ENCODE measurements at regions not wholly inside any gene's neighbourhood (a gene's known extent, or its start where the extent isn't known, plus 50 kb on each side); places are given as distances from the start of the nearest gene placed in this dataset.
A peak's percentile ranks its signal among the peaks of the same experiment; 100 is the strongest.
"Not testable (repeated sequence)": the region's sequence is repeated elsewhere in the genome, so short reads cannot be mapped to it uniquely, and the experiment has no call there.

DNA sequence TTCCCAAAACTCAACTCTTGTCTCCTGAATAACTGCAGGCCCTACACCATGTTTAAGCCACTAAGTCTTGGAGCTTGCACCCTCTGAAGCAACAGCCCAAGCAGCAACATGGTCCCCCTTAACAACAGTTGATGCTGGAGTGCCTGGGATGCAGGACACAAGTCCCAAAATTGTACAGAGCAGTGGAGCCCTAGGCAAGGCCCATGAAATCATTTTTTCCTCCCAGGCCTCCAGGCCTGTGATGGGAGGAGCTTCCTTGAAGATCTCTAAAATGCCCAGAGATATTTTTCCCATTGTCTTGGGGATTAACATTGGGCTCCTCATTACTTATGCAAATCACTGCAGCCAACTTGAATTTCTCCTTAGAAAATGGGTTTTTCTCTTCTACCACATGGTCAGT lies 311.9 kb upstream of the EPHA3 start:
- DNase-seq (ENCODE audit: low spot score): no peak

DNA sequence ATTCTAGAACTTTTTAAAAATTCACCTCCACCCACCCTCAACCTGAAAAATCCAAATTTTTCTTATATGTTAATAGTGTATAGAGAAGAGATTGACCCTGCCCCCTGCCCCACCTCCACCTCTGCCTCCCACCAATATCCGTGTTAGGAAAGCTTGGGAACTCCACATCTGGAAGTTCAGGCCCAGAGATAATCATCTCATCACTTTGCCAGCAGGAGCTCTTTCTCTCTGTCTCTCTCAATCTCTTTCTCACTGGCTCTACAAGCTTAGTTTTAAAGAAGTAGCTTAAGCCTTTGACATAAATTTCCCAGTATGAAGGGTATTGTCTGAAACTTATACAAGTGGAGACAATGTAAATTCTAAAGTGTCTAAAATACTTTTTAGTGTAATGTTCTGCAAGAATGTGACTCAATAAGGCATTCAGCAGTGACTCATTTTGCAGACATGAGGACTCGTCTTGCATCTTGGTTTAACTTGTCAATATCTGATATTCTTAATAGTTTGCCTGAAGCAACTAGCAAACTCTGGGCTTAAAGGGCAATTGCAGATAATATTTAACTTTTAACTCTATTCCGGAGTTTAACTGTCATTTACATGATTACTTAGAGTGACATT lies 299.8 kb upstream of the EPHA3 start:
- peak; percentile 5 for DNase-seq (ENCODE audit: low spot score)

DNA sequence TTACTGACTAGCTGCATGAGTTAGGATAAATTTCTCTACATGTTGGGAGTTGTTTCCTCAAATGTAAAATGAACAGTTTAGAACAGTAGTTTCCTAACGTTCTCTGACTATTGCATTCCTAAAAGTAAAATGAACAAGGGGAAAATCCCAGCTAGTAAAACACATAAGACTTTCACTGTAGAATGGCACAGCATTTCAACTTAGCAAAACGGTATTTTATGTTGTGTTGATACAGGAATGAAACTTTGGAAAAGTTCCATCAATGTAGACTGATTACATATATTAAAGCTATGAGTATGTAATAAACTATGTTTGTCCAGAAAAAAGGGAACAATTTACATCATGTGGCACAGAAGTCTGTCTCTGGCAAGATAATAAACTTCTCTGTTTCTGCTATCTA lies 297.4 kb upstream of the EPHA3 start:
- no peak for DNase-seq (ENCODE audit: low spot score)

DNA sequence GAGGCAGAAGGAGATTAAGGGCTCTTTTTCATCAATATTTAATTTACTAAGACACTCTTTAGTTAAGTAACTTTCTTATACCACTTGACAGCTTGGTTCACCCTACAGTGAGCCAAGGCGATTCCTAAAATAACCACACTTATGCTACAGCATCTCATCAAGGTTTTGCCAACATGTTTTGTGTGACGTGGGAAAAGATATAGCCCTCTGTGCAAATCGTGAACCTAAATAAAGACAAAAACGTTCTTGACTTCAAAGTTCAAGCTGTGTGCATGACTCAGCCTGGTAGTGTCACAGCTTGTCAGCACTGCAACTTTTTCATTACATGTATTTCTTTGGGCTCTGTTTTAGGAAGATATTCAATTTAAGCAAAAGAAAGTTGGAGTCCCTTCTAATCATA lies 297.0 kb upstream of the EPHA3 start:
- no peak for DNase-seq (ENCODE audit: low spot score)

DNA sequence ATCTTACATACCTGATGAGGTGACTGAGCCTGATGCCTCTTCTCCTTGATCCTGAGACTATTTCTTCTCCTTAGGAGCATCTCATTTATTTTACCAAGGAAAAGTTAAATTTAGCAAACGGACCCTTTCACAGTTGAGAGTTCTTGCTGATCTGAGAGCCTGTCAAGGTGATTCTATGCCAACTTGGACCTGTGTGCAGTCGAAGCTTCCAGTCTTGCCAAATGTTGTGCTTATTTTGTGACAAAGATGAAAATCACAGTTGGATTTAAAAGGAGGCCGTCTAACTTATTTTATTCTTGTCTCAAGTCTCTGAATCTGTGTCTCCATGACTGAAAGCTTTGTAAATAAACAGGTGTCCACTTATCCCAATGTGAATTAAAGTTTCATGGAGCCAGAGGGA lies 296.3 kb upstream of the EPHA3 start:
- no peak for DNase-seq (ENCODE audit: low spot score)

DNA sequence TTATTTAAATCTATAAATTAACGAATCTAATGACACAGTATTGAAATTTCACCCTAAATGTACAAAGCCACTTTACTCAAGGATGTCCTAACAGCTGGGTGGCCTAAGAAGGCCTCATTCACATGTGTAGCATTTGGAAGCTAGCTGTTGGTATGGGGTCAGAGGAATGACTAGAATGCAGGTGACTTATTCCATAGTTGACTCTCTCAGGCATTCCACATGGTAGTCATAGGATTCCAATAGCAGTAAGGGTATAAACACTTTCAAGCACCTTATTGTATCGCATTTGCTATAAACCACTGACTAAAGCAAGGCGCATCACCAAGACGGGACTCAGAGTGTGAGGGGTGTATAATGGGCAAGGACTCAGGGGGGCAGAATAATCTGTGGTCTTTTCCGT lies 294.8 kb upstream of the EPHA3 start:
- no peak for DNase-seq (ENCODE audit: low spot score)

DNA sequence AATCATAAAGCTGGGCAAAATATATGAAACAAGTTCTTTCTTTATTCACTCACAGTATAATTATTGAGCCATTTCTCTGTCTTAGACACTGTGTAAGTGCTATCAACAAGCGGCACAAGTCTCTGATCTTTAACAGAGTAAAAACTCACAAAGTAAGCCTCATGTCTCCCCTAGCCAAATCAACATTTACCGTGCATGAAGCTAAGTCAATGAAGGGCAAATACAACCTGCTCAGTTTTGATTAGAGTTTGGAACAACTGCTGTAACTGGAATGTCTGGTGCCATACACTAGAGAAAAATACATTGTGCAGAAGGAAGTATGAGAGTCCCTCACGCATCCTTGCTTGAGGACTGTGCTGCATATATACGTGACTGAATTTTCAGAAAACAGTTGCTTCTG lies 291.0 kb upstream of the EPHA3 start:
- no peak for DNase-seq (ENCODE audit: low spot score)

DNA sequence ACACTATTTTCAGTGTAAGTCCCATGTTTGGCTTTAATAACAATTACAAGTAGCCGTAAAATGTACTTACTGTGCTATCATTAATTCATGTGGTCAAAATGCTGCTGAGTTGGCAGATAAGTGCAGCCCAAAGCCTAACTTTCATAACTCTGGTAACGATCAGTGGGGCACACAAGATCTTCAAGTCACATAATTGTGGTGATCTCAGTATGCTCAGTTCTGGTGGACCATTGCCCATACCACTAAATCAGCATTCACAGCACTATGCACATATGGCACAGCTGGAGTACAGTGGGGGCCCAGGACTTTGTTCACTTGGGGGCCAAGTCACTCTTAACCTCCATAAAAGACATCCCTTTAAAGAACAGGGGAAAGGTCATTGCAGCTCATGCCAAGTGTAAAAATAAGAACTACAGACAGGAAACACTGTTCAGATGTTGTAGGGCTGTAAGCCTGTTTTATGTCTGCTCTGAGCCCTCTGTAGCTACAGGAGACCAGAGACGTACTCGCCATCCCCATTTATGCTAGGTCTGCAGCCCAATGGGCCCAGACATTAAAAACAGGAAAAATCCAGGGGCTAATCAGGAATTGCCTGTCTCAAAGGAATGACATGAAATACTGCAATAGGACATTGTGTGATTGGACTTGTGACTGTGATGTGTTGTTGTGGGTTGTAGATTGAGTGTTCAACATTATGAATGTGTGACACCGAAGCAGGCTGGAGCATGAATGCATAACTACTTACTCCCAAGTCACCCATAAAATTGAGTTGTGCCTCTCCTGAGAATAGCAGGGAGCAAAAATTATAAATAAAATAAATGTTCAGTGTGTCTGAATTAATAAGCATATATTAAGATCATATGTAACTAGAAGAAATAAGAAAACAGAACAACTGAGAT lies 282.5 kb upstream of the EPHA3 start:
- DNase-seq (ENCODE audit: low spot score): no peak

DNA sequence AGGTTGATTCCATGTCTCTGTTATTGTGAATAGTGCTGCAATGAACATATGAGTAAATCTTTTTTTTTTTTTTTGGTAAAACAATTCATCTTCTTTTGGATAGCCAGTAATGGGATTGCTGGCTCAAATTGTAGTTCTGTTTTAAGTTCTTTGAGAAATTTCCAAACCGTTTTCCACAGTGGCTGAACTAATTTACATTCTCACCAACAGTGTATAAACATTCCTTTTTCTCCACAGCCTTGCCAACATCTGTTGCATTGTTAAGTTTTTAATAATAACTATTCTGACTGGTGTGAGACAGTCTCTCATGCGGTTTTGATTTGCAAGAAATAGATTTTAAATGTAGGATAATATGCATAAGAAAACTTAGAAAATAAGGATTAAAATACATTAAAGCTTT lies 279.0 kb upstream of the EPHA3 start:
- no peak for DNase-seq (ENCODE audit: low spot score)

DNA sequence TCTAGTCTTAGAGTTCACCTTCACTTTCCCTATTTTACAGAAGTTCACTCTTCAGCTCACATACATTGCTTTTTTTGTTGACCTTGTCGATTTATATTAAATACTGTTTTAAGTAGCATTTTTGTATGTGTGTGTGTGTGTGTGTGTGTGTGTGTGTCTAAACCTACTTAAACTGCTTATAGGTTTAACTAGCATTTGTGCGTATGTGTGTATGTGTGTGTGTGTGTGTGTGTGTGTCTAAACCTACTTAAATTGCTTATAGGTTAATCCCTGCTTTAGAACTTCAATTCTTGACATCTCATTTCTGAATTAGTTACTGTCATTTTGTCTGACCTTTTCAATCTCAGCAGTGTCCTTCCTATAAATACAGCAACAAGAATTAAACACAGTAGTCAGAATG lies 254.8 kb upstream of the EPHA3 start:
- no peak for DNase-seq (ENCODE audit: low spot score)

DNA sequence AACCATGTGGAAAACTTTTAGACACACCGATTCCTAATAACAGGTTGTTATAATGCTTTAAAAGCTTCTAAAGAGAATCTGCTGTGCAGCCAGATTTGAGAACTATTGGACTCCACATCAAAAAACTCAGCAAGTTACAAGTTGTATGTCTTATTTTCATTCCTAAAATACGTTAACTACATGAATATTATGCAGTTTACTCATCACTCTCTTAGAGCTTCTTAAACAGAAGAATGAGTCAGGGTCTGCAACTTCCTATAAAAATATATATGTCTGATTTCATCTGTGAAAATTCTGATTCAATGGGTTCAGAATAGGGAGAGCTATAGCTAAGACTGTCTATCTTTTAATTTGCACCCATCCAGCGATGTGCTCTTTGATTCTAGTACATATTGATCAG lies 244.2 kb upstream of the EPHA3 start:
- no peak for DNase-seq (ENCODE audit: low spot score)

DNA sequence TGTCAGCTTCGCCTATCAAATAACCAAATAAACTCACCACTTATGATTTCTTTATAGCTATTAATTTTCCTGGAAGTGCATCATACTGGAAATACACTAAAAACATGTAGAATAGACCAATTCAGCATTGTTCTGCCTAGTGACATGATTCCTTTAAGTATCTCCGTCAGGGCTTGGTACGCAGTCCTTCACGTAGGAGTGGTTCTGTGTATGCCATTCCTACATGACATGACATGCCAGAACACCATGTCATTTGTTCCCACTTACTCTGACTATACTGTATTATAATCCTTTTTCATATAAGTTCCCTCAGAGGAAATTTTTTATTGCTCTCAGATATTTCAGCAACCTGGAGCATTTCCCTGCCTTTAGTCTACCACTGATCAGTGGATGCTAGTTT lies 230.7 kb upstream of the EPHA3 start:
- no peak for DNase-seq (ENCODE audit: low spot score)

DNA sequence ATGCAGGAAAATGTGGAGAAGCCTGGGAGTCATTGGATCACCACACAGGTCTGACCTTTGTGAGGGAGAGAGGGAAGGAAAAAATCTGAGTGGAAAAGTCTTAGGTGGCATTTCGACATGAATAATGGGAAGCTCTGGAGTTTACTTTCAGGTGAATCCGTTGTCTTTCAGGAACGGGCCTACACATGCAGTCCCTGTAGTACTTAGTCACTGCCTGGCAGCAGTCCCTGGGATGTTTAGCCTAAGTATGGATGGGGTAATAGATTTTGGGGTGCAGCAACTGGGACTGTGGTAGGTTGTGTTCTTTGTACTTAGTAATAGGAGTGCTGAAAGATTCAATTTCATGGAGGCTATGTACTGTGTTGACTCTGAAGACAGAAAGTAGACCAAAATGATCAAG lies 227.5 kb upstream of the EPHA3 start:
- no peak for DNase-seq (ENCODE audit: low spot score)

DNA sequence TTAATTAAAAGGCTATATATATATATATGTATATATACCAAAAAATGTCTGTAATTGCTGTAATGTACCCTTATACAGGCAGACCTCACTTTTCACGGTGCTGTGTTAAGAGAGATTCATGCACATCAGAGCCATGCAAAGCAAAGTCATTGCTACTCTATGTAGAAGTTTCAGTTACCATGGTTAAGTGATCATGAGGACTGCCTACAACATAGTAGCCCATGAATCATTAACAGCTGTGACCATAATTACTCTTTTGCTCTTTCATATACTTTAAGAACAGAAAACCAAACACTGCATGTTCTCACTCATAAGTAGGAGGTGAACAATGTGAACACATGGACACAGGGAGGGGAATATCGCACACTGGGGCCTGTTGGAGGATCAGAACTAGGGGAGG lies 225.3 kb upstream of the EPHA3 start:
- DNase-seq (ENCODE audit: low spot score): no peak

DNA sequence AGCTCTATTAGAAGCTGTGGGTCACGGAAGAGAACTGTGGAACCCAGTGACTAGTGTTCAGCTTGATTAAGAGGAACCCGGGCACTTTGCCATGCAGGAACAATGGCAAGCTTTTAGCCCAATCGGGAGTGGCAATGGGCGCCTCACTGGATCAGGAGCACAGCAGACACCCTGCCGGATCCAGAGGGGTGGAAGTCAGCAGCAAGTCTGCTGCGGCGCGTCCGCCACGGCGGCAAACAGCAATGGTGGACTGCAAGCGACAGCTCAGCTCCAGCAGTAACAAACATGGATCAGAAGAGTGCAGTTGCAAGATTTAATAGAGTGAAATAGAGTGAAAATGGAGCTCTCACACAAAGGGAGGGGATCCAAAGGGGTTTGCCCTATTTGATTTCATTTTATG lies 220.8 kb upstream of the EPHA3 start:
- not testable (repeated sequence) for DNase-seq (ENCODE audit: low spot score)

DNA sequence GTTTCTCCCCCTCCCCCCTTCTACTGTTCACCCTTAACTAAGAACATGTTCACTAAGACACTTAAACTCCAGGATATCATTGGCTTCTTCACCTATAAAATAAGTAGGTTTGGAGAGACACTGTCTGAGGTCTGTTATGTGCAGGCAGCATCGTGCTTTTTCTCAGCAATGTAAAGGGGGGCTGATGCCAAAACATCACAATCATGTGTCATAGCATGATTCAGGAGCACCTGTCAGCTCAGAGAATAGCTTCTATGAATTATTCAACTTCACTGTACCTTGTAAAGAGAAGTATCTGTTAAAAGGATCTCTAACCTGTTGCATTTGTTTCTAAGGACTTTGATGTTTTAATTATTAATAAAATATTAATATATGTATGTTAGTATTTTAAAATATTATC lies 211.4 kb upstream of the EPHA3 start:
- DNase-seq (ENCODE audit: low spot score): no peak

DNA sequence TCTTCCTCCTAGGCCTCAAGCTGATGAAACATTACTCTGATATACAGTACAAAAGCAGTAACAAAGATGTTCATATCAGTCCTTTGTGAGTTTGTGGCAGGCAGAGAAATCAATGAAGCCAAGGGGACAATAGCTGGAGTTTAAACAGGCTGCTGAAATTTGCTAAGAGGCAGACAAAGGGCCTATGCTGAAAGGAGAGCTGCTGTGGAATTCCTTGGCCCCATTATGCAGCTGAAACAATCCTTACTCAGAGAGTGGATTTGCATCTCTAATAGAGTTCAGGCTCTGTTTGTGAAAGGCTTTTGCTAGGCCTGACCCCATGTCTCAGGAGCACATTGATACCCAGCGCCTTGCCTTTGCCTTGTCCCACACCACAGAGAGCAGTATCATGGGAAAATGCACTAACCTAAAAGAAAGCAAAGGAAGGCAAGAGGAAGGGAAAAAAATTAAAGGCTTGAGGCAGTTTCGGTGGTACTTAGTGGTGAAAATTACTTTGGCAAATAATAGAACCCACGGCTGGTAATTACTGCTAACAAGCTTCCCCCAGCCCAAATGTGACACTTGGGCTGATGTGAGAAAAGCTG lies 195.0 kb upstream of the EPHA3 start:
- DNase-seq (ENCODE audit: low spot score): no peak

DNA sequence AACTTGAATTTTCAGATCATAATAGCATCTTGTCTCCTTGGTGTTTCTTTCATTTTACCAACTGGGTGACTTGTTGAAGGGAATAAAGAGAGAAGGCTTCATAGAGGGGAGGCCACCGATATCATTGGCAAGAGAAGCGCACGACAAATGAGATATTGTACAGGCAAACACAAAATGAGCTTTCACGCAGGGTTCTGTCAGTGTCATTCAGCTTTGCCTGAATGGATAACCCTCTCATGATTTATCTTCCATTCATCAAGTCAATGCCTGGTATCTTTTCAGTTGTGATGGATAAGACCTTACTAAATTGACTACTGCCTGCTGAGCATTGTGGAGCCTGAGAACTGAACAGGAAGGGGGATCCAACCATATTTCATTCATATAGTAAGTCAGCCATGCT lies 188.6 kb upstream of the EPHA3 start:
- no peak for DNase-seq (ENCODE audit: low spot score)

DNA sequence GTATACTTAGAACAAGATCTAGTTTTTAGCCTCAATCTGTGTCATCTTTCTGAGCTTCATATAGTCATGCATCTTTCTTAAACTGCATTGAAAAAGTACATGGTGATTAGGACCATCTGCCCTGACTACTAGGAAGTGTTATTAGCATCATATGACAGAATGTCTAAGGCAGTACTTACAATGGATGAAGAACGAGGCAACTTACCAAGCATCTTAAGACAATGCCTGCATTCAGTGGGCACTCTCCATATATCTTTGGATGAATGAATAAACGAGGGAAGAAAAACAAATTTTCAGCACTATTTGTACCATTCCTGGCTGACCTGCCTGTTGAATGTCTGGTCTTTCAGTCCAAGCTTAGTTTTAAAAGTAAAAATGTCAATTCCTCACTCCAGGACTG lies 185.4 kb upstream of the EPHA3 start:
- no peak for DNase-seq (ENCODE audit: low spot score)

DNA sequence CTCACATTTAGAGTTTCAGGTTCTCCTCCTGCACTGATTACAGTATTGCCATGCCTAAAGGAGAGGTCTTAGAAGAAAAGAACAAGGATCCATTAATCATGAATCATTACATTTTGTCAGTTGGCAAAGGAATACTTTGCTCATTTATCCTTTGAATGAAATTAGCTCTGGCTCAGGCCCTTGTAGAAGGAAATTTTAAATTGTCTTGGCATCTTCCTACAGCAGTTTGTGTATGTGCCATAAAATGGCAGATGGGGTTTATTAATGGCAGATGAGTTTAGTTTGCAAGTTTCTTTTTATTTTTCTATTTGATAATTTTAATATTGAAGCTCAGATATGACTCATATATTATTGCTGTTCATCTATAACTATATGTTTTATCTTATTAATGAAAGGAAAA lies 181.2 kb upstream of the EPHA3 start:
- DNase-seq (ENCODE audit: low spot score): no peak

DNA sequence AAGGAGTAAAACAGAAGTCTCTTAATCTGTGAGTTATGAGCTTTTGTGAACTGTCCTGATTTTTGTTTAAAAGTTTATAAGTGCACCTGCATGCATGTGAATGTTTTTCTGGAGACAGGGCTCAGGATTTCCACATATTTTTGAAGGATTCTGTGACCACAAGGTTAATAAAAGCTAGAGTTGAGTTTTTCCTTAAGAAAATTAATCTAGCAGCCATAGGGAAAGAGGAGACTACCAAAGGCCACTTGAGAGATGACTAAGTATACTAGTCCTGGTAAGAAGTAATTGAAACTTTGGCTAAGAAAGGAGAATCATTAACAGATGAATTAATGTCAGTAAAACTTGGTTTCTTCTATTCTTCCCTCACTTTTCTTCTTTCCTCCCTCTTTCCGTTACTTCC lies 176.8 kb upstream of the EPHA3 start:
- DNase-seq (ENCODE audit: low spot score): no peak

DNA sequence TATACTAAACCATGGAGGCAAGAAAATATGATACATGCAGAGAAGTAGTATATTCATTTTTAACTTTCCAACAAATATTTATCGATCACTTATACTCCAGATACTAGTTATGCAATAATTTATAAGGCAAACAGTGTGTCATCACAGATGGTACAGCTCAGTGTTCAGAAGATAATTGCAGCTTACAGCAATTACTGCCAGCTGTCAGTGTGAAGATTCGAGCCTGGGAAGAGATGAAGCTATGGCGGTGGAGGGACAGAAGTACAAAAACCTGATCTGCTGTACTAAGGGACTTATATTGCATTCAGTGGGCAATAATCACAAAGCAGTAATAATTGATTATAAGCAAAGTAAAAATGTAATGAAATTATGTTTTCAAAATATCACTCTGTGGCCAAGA lies 170.6 kb upstream of the EPHA3 start:
- DNase-seq (ENCODE audit: low spot score): no peak

DNA sequence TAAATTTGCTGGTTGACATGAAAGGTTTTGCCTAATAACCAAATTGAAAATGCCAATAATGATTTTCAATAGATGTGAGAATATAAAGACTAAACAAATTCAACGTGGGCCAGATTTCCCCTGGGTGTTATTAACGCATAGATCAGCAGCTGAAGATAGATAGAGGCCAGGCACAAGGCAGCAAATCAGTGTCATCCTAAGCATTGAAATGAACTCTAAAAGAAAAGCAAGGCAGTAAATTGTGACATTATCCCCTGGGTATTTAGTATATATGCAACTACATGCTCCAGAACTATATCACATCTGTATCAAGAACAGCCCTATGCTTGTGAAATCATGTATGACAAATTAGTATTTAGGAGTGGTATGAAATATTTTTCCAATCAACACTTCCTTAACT lies 167.1 kb upstream of the EPHA3 start:
- no peak for DNase-seq (ENCODE audit: low spot score)

DNA sequence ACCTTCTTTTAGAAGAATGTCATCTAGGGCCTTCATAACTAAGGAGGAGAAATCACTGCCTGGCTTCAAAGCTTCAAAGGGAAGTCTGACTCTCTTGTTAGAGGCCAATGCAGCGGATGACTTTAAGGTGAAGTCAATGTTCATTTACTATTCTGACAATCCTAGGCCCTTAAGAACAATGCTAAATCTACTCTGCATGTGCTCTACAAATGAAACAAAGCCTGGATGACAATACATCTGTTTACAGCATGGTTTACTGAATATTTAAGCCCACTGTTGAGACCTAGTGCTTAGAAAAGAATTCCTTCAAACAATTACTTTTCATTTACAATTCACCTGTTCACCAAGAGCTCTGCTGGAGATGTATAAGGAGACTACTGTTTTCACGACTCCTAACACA lies 160.4 kb upstream of the EPHA3 start:
- no peak for DNase-seq (ENCODE audit: low spot score)

All from AG08396 (cell line).